Glutamatergic neuron (in vitro differentiated cells): ENCODE measurements at regions not wholly inside any gene's neighbourhood (a gene's known extent, or its start where the extent isn't known, plus 50 kb on each side); places are given as distances from the start of the nearest gene placed in this dataset.
"Not testable (repeated sequence)": the region's sequence is repeated elsewhere in the genome, so short reads cannot be mapped to it uniquely, and the experiment has no call there.

ENCODE experiments used
- DNase-seq: peaks from one replicate; pipeline ENCODE4 v3.0.0; 2022
- H3K27ac Mint-ChIP-seq: one replicate; pipeline ENCODE4 v1.8.0; 2020; ENCODE audit warnings: mild to moderate bottlenecking, mixed read lengths, inconsistent platforms; ENCODE audit not compliant: unreplicated experiment
- H3K27me3 Mint-ChIP-seq: one replicate; pipeline ENCODE4 v1.8.0; 2020; ENCODE audit warnings: mild to moderate bottlenecking, moderate library complexity, mixed read lengths, inconsistent platforms; ENCODE audit not compliant: unreplicated experiment
- H3K36me3 Mint-ChIP-seq: one replicate; pipeline ENCODE4 v1.8.0; 2020; ENCODE audit warnings: mild to moderate bottlenecking, mixed read lengths, inconsistent platforms; ENCODE audit not compliant: unreplicated experiment
- H3K4me1 Mint-ChIP-seq: one replicate; pipeline ENCODE4 v1.8.0; 2020; ENCODE audit warnings: mild to moderate bottlenecking, low read depth, mixed read lengths, inconsistent platforms; ENCODE audit not compliant: unreplicated experiment
- H3K4me3 Mint-ChIP-seq: one replicate; pipeline ENCODE4 v1.8.0; 2020; ENCODE audit warnings: mild to moderate bottlenecking, mixed read lengths, inconsistent platforms; ENCODE audit not compliant: unreplicated experiment
- H3K9me3 Mint-ChIP-seq: one replicate; pipeline ENCODE4 v1.8.0; 2020; ENCODE audit warnings: mild to moderate bottlenecking, moderate library complexity, mixed read lengths, inconsistent platforms; ENCODE audit not compliant: unreplicated experiment
- CTCF ChIP-seq: fragments of 200-600 bp; sonication (generic); IDR thresholded peaks from one replicate; pipeline ENCODE4 v1.5.0; 2021; ENCODE audit not compliant: partially characterized antibody, unreplicated experiment

GRCh38 chr16:87160234-87160636 is 157.0 kb downstream of the C16orf95 start:
- no peak overlapping the region for H3K4me3 Mint-ChIP-seq
- H3K27me3 Mint-ChIP-seq = peaks cover 4% of the 10 kb centered on the region
- H3K4me1 Mint-ChIP-seq = peaks cover 5% of the 10 kb centered on the region
- DNase-seq = no peak
- no peak overlapping the region for H3K27ac Mint-ChIP-seq
- H3K36me3 Mint-ChIP-seq = no peaks in the 10 kb centered on the region
- H3K9me3 Mint-ChIP-seq = peaks cover 2% of the 10 kb centered on the region
- no peak for TF ChIP-seq CTCF

GRCh38 chr16:87160701-87161337 is 156.4 kb downstream of the C16orf95 start:
- no peak overlapping the region for H3K4me3 Mint-ChIP-seq
- no peak overlapping the region for H3K27ac Mint-ChIP-seq
- no peaks in the 10 kb centered on the region for H3K36me3 Mint-ChIP-seq
- peaks cover 5% of the 10 kb centered on the region for H3K4me1 Mint-ChIP-seq
- no peaks in the 10 kb centered on the region for H3K9me3 Mint-ChIP-seq
- no peak for DNase-seq
- no peak for TF ChIP-seq CTCF
- H3K27me3 Mint-ChIP-seq = peaks cover 1% of the 10 kb centered on the region

- not testable (repeated sequence) for DNase-seq, H3K4me1 Mint-ChIP-seq, H3K9me3 Mint-ChIP-seq, H3K27ac Mint-ChIP-seq, H3K27me3 Mint-ChIP-seq, H3K4me3 Mint-ChIP-seq, H3K36me3 Mint-ChIP-seq
Observed at GRCh38 chr16:87161410-87161809, 155.8 kb downstream of the C16orf95 start.

GRCh38 chr16:87161822-87162676 is 155.1 kb downstream of the C16orf95 start:
- H3K4me1 Mint-ChIP-seq = peaks cover 7% of the 10 kb centered on the region
- no peak for DNase-seq
- no peak overlapping the region for H3K4me3 Mint-ChIP-seq
- H3K36me3 Mint-ChIP-seq = no peaks in the 10 kb centered on the region
- H3K9me3 Mint-ChIP-seq = no peaks in the 10 kb centered on the region
- H3K27ac Mint-ChIP-seq = no peak overlapping the region
- peaks cover 1% of the 10 kb centered on the region for H3K27me3 Mint-ChIP-seq
- no peak for TF ChIP-seq CTCF

- H3K4me1 Mint-ChIP-seq = not testable (repeated sequence)
Observed at GRCh38 chr16:87162799-87163198, 154.4 kb downstream of the C16orf95 start.

GRCh38 chr16:87163637-87164036 is 153.6 kb downstream of the C16orf95 start:
- H3K4me1 Mint-ChIP-seq = peaks cover 7% of the 10 kb centered on the region
- H3K27ac Mint-ChIP-seq = no peak overlapping the region
- H3K27me3 Mint-ChIP-seq = peaks cover 1% of the 10 kb centered on the region
- no peak for TF ChIP-seq CTCF
- H3K36me3 Mint-ChIP-seq = no peaks in the 10 kb centered on the region
- H3K4me3 Mint-ChIP-seq = no peak overlapping the region
- no peak for DNase-seq
- no peaks in the 10 kb centered on the region for H3K9me3 Mint-ChIP-seq

More at GRCh38 chr16:87162799-87163198, 154.4 kb downstream of the C16orf95 start:
- DNase-seq, H3K36me3 Mint-ChIP-seq, H3K27ac Mint-ChIP-seq, H3K27me3 Mint-ChIP-seq, H3K9me3 Mint-ChIP-seq, H3K4me3 Mint-ChIP-seq: not testable (repeated sequence)
